ENCODE measurements at regions not wholly inside any gene's neighbourhood (a gene's known extent, or its start where the extent isn't known, plus 50 kb on each side); places are given as distances from the start of the nearest gene placed in this dataset.

DNA sequence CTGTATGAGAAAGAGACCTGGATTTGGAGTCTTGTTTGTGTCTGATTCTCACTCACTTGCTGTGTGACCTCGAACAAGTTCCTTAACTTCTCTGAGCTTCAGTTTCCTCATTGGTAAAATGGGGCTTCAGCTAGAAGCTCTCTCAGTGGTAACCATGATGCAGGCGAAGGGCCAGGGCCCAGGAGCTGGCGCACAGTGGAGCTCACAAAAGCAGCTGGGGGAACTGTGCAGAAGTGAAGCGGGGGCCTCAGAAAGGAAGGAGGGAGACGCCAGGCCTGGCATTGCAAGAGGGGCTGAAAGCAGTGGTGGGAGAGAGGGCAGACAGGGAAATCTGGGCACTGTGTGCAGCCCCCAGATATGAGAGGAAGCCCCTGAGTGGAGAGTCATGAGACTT is 88.9 kb upstream of the RUNX3 start:
- TF ChIP-seq CTCF (IDR thresholded peaks at IDR 0.05) (no peak), POLR2A (IDR thresholded peaks at IDR 0.05) (no peak)
